ENCODE measurements at regions not wholly inside any gene's neighbourhood (a gene's known extent, or its start where the extent isn't known, plus 50 kb on each side); places are given as distances from the start of the nearest gene placed in this dataset.

DNA sequence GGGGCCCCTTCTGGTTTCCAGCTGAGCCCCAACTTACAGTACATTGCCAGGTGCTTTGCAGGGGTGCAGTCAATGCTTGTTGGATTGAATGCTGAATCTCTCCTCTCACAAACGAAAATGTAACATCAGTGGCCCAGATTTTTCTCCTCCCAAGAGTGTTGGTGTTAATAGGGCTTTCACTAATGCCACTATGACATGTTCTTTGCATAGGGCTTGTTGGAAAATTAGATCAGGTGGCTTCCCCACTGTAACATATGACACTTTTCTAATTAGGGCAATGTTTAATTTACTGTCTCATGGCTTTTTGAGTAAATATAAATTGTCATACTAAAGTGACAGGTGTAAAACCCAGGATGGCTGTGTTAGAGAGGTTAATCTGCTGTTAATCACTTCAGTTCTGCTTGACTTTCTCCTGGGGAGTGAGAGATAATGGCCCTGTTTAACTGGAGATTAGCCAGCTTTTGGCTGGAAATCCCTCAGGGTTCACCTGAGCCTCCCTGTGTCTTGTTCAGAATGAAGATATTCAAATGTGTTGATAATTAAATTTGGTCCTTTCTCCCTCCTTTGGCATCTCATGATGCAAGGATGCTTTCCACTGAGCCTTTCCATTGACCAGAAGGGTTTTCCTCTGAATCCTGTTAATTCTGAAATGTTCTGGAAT is 502.3 kb downstream of the RBFOX1 start:
- no peak for TF ChIP-seq POLR2A (IDR thresholded peaks at IDR 0.05)
- TF ChIP-seq, protein P1, sequence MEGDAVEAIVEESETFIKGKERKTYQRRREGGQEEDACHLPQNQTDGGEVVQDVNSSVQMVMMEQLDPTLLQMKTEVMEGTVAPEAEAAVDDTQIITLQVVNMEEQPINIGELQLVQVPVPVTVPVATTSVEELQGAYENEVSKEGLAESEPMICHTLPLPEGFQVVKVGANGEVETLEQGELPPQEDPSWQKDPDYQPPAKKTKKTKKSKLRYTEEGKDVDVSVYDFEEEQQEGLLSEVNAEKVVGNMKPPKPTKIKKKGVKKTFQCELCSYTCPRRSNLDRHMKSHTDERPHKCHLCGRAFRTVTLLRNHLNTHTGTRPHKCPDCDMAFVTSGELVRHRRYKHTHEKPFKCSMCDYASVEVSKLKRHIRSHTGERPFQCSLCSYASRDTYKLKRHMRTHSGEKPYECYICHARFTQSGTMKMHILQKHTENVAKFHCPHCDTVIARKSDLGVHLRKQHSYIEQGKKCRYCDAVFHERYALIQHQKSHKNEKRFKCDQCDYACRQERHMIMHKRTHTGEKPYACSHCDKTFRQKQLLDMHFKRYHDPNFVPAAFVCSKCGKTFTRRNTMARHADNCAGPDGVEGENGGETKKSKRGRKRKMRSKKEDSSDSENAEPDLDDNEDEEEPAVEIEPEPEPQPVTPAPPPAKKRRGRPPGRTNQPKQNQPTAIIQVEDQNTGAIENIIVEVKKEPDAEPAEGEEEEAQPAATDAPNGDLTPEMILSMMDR (IDR thresholded peaks at IDR 0.05) = no peak
